ENCODE measurements at regions not wholly inside any gene's neighbourhood (a gene's known extent, or its start where the extent isn't known, plus 50 kb on each side); places are given as distances from the start of the nearest gene placed in this dataset.

DNA sequence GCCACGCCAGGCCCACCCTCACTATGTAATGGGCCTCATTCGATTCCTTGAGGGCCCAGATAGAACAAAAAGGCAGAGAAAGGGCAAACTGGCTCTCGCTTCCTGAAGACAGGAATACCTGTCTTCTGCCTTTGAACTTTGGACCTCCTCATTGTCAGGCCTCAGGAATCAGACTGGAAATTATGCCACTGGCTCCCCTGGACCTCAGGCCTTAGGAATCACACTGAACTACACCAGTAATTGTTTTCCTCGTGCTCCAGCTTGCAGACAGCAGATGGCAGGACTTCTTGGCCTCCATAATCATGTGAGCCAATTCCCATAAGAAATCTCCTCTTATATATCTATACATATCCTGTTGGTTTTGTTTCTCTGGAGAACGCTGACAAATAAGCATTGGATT lies 258.6 kb upstream of the KCNG1 start:
- TF ChIP-seq POLR2A (IDR thresholded peaks at IDR 0.05; ENCODE audit: low read depth), result no peak
- TF ChIP-seq EP300 (IDR thresholded peaks at IDR 0.05), result no peak
- TF ChIP-seq, protein P1, sequence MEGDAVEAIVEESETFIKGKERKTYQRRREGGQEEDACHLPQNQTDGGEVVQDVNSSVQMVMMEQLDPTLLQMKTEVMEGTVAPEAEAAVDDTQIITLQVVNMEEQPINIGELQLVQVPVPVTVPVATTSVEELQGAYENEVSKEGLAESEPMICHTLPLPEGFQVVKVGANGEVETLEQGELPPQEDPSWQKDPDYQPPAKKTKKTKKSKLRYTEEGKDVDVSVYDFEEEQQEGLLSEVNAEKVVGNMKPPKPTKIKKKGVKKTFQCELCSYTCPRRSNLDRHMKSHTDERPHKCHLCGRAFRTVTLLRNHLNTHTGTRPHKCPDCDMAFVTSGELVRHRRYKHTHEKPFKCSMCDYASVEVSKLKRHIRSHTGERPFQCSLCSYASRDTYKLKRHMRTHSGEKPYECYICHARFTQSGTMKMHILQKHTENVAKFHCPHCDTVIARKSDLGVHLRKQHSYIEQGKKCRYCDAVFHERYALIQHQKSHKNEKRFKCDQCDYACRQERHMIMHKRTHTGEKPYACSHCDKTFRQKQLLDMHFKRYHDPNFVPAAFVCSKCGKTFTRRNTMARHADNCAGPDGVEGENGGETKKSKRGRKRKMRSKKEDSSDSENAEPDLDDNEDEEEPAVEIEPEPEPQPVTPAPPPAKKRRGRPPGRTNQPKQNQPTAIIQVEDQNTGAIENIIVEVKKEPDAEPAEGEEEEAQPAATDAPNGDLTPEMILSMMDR (IDR thresholded peaks at IDR 0.05), result no peak

All from esophagus muscularis mucosa (tissue), 4 donors.